ENCODE measurements at regions not wholly inside any gene's neighbourhood (a gene's known extent, or its start where the extent isn't known, plus 50 kb on each side); places are given as distances from the start of the nearest gene placed in this dataset.

DNA sequence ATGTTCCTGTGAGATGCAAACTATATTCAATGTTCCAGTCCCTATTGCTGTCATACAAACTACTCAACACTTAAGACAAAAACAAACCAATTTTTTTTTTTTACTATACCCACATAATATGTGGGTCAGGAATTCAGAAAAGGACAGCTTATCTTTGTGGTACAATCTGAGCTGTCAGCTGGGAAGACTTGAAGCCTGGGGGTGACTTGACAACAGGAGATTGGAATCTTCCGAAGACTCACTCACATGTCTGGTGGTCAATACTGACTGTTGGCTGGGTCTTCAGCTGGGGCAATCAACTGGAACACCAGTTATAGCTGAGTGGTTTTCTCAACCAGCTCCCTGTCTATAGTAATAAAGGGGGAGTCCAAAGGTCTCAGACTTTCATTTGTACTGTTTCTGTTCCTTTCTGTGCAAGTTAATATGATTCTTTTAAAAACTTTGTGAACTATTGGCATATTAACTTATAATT is 81.7 kb upstream of the ATP1B1 start:
- TF ChIP-seq, protein P1, sequence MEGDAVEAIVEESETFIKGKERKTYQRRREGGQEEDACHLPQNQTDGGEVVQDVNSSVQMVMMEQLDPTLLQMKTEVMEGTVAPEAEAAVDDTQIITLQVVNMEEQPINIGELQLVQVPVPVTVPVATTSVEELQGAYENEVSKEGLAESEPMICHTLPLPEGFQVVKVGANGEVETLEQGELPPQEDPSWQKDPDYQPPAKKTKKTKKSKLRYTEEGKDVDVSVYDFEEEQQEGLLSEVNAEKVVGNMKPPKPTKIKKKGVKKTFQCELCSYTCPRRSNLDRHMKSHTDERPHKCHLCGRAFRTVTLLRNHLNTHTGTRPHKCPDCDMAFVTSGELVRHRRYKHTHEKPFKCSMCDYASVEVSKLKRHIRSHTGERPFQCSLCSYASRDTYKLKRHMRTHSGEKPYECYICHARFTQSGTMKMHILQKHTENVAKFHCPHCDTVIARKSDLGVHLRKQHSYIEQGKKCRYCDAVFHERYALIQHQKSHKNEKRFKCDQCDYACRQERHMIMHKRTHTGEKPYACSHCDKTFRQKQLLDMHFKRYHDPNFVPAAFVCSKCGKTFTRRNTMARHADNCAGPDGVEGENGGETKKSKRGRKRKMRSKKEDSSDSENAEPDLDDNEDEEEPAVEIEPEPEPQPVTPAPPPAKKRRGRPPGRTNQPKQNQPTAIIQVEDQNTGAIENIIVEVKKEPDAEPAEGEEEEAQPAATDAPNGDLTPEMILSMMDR (IDR thresholded peaks at IDR 0.05) = no peak
- TF ChIP-seq EP300 (IDR thresholded peaks at IDR 0.05; ENCODE audit: low read depth) = no peak

Measured in transverse colon (tissue), 3 donors.